Stimulated activated effector memory CD8-positive, alpha-beta T cell treated with anti-CD3 and anti-CD28 coated beads, Interleukin-12 subunit alpha, Interleukin-12 subunit beta, amount 100 ng/mL, for 72 hours (primary cell): ENCODE measurements at regions not wholly inside any gene's neighbourhood (a gene's known extent, or its start where the extent isn't known, plus 50 kb on each side); places are given as distances from the start of the nearest gene placed in this dataset.
A peak's percentile ranks its signal among the peaks of the same experiment; 100 is the strongest.

Experiments used
- ATAC-seq: fragments of 150-1000 bp; cut with Tn5 transposase; 2 replicates; pipeline ENCODE4 v1.10.0; 2021
- DNase-seq, 2 donors: peaks; one replicate each; pipeline ENCODE4 v3.0.0; 2021 to 2022; ENCODE audit warnings: low spot score in 2 of 2
- H3K27ac Mint-ChIP-seq: one replicate; pipeline ENCODE4 v1.8.0; 2022; ENCODE audit warnings: mild to moderate bottlenecking, mixed read lengths
- H3K36me3 Mint-ChIP-seq: one replicate; pipeline ENCODE4 v1.8.0; 2022; ENCODE audit warnings: mild to moderate bottlenecking, mixed read lengths
- H3K4me1 Mint-ChIP-seq: one replicate; pipeline ENCODE4 v1.8.0; 2022; ENCODE audit warnings: mixed read lengths
- H3K4me3 Mint-ChIP-seq: one replicate; pipeline ENCODE4 v1.8.0; 2022; ENCODE audit warnings: mild to moderate bottlenecking, mixed read lengths
- H3K9me3 Mint-ChIP-seq: one replicate; pipeline ENCODE4 v1.8.0; 2022; ENCODE audit warnings: mixed read lengths

- Mint-ChIP-seq H3K9me3 (no peaks in the 10 kb centered on the region), H3K4me3 (no peak overlapping the region), H3K27ac (no peak overlapping the region), H3K4me1 (peaks cover 10% of the 10 kb centered on the region), H3K36me3 (peaks cover 7% of the 10 kb centered on the region)
- DNase-seq (no peak), ATAC-seq (no peak)
Measured at GRCh38 chr2:121073320-121074210, 211.4 kb downstream of the TFCP2L1 start.

GRCh38 chr2:121074293-121074932 lies 210.6 kb downstream of the TFCP2L1 start:
- H3K36me3 Mint-ChIP-seq = peaks cover 7% of the 10 kb centered on the region
- peaks cover 10% of the 10 kb centered on the region for H3K4me1 Mint-ChIP-seq
- ATAC-seq = peak; percentile 2
- H3K9me3 Mint-ChIP-seq = no peaks in the 10 kb centered on the region
- peak overlapping the region; percentile 23 for H3K27ac Mint-ChIP-seq
- DNase-seq = no peak
- H3K4me3 Mint-ChIP-seq = no peak overlapping the region

- peaks cover 7% of the 10 kb centered on the region for H3K36me3 Mint-ChIP-seq
- peak overlapping the region; percentile 23 for H3K27ac Mint-ChIP-seq
- H3K4me3 Mint-ChIP-seq = no peak overlapping the region
- H3K9me3 Mint-ChIP-seq = no peaks in the 10 kb centered on the region
- ATAC-seq (peak; percentile 55), DNase-seq (no peak)
- H3K4me1 Mint-ChIP-seq = peaks cover 10% of the 10 kb centered on the region
Measured at GRCh38 chr2:121075006-121075551, 209.9 kb downstream of the TFCP2L1 start.

DNA sequence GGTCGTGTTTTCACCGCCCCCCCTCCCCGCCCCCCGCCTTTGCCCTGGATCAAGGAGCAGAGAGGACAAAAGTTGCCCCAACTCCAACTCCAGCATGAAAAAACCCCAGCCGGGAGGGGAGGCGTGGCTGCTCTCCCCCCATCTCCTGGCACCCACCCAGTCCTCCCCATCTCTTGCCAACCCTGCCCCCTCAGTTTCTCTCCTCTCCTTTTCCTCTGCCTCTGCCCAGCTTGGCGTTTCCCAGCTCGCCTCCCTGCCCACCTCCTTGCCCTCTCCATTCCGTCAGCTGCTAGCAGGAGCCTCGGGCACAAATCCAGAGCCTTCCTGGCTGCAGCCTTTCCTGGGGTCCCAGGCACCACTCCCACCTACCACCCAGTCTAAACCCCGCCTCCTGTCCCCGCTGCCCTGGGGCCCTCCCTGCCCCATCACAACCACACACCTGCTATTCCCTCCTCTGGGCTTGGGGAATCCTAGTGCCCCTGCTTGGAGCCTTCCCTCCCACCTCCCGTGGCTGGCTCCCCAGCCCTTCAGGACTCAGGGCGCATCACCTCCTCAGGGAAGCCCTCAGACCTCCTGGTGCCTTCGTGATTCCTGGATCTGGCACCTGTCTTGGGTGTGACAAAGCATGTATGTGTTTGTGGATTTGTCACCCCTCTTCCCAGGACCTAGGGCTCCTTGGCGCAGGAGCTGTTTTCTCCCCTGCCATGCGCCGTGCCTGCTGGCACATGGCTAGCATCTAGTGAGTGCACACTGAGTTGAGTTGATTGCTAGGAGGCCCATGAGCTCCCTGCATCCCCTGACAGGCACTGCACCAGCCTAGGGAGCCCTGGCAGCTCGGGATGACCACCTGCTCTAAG lies 209.1 kb downstream of the TFCP2L1 start:
- H3K27ac Mint-ChIP-seq = peak overlapping the region; percentile 23
- H3K36me3 Mint-ChIP-seq = peaks cover 7% of the 10 kb centered on the region

GRCh38 chr2:121076498-121076820 lies 208.5 kb downstream of the TFCP2L1 start:
- Mint-ChIP-seq H3K36me3 (peaks cover 7% of the 10 kb centered on the region), H3K4me3 (no peak overlapping the region), H3K9me3 (no peaks in the 10 kb centered on the region), H3K4me1 (peaks cover 10% of the 10 kb centered on the region), H3K27ac (no peak overlapping the region)
- no peak for ATAC-seq
- DNase-seq = no peak

More for the DNA sequence above, 209.1 kb downstream of the TFCP2L1 start:
- DNase-seq = no peak
- ATAC-seq = no peak
- Mint-ChIP-seq H3K4me1 (peaks cover 10% of the 10 kb centered on the region), H3K9me3 (no peaks in the 10 kb centered on the region), H3K4me3 (no peak overlapping the region)

DNA sequence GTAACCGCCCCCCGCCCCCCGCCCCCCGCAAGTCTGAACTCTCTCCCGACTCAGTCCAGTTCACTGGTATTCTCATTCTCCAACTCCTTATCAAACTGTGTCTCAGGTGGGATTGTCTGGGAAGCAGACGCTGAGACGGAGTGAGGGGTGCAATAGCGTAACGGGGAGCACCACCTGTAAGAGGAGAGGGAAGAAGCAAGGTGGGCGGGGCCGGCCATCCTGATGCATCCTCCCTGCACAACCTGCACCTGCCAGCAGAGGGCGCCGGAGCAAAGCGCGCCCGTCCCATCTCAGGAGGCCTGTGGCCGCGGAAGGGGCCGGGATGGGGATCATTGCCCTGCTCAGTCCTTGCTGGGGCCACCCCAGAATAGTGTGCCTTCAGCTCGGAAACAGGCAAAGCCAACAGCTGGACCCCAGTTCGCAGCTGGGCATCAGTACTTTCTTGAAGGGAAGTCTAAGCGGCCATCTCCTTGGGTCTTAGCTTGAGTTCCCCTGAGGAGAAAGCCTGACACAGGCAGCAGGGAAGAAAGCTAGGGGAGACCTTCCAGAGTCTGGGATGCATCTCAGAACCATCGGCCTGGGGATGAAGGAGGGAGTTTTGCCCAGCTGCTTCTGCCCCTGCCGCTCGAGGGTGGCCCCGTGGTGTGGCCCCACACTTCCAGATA lies 208.0 kb downstream of the TFCP2L1 start:
- H3K9me3 Mint-ChIP-seq = no peaks in the 10 kb centered on the region
- peak; percentile 33 for ATAC-seq

GRCh38 chr2:121078899-121079298 lies 206.1 kb downstream of the TFCP2L1 start:
- no peak for ATAC-seq
- H3K36me3 Mint-ChIP-seq = peaks cover 7% of the 10 kb centered on the region
- no peak for DNase-seq
- H3K27ac Mint-ChIP-seq = no peak overlapping the region
- H3K4me1 Mint-ChIP-seq = peaks cover 10% of the 10 kb centered on the region
- H3K4me3 Mint-ChIP-seq = no peak overlapping the region
- H3K9me3 Mint-ChIP-seq = no peaks in the 10 kb centered on the region

More for the DNA sequence above, 208.0 kb downstream of the TFCP2L1 start:
- Mint-ChIP-seq H3K27ac (no peak overlapping the region), H3K36me3 (peaks cover 7% of the 10 kb centered on the region), H3K4me3 (no peak overlapping the region), H3K4me1 (peaks cover 10% of the 10 kb centered on the region)
- peak; percentile 61 to 83 for DNase-seq

DNA sequence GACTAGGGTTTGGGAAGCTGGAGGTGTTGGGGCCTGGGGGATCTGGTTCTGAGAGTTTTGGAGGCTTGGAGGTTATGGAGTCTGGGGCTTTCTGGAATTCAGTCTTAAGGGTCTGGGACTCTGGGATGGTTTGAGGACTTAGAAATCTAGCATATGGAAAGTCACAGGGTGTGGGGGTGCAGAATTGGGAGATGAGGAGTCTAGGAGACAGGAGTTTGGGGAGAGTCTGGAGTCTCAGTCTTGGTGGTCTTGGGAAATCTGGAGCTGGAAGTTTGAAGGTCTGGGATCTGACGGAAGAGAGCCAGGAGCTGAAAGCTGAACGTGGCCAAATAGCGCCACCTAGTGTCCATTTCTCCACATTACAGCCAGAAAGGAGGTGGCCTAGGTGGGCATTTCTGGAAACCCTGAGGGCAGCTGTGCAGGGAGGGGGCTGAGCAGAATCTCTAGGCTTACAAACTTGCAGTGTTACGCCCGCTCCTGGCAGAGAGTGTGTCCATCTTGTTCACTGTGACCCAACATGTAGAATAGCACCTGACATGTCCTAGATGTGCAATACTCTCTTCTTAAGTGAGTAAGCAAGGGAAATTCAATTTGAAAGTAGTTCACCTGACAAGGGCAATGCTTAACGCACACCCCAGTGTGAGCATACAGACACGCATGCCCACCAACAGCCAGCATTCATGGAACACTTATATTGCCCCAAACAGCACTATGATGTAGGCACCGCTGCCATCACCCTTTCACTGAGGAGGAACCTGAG lies 204.8 kb downstream of the TFCP2L1 start:
- DNase-seq (peak; percentile 25 to 71), ATAC-seq (no peak)
- H3K36me3 Mint-ChIP-seq = peaks cover 7% of the 10 kb centered on the region
- H3K27ac Mint-ChIP-seq = no peak overlapping the region
- no peak overlapping the region for H3K4me3 Mint-ChIP-seq
- H3K9me3 Mint-ChIP-seq = no peaks in the 10 kb centered on the region
- H3K4me1 Mint-ChIP-seq = peaks cover 10% of the 10 kb centered on the region

DNA sequence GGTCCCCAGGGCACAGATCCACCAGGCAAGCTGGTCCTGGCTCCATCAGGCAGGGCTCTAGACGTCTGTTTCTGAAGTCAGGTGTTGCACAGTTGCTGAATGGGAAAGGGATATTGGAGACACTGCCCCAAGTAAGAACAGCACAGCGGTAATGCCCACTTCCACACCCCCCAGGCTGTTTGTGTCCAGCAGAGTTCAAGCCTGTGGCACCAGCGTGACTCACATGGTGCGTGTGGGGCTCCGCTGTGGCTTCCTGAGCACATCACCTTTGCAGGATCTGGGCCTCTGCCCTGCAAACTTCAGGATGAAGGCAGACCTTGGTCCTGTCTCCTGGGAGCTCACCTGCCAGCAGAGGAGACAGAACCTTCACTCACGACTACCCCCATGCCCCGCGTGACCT lies 203.3 kb downstream of the TFCP2L1 start:
- Mint-ChIP-seq H3K36me3 (no peaks in the 10 kb centered on the region), H3K4me3 (no peak overlapping the region), H3K9me3 (no peaks in the 10 kb centered on the region)

GRCh38 chr2:121082191-121082590 lies 202.8 kb downstream of the TFCP2L1 start:
- Mint-ChIP-seq H3K9me3 (no peaks in the 10 kb centered on the region), H3K4me3 (no peak overlapping the region), H3K27ac (no peak overlapping the region), H3K4me1 (no peaks in the 10 kb centered on the region), H3K36me3 (no peaks in the 10 kb centered on the region)
- no peak for ATAC-seq
- DNase-seq = no peak

More for the DNA sequence above, 203.3 kb downstream of the TFCP2L1 start:
- DNase-seq (no peak), ATAC-seq (no peak)
- Mint-ChIP-seq H3K27ac (no peak overlapping the region), H3K4me1 (no peaks in the 10 kb centered on the region)

DNA sequence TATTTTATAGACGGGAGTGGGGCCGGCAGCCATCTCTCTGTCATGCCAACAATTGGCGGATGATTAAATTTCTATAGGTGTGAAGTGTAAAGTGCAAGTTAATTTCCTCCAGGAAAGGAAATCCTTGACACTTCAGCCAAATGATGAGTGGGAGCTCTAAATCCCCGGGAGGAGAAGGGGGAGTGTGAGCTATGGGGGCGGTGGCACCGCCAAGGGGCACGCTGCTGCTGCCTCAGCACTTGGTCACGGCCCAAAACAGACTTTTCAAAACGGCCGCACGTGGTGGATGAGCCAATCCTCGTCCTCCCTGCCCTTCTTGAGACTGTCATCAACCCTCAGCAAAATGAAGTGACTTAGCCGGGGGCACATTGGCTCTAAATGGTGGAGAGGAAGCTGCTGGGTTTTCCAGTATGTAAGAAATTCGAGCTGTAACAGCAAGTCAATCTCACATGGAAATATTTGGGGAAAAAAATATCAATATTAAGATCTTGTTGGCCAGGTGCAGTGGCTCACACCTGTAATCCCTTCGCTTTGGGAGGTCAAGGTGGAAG lies 200.8 kb downstream of the TFCP2L1 start:
- H3K36me3 Mint-ChIP-seq = no peaks in the 10 kb centered on the region
- H3K4me3 Mint-ChIP-seq = no peak overlapping the region
- H3K27ac Mint-ChIP-seq = no peak overlapping the region
- no peaks in the 10 kb centered on the region for H3K9me3 Mint-ChIP-seq
- no peak for DNase-seq
- ATAC-seq = no peak
- H3K4me1 Mint-ChIP-seq = no peaks in the 10 kb centered on the region

DNA sequence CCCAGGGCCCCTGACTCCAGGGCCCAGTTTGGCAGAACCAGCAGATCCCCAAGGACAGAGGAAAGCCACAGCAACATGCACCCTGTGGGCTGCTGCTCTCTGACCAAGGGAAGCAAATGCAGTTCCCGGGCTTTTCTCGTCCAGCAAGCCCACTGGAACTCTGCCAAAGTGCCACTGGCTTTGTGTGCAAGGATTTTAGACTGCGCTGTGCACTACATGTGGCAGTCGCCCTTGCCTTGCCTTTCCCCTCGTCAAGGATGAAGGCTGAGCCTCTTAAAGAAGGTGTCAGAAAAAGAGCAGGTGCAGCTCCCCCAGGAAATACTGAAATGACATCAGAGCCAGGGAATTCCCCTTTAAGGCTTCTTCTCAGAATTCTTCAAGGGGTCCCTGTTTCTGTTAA lies 199.2 kb downstream of the TFCP2L1 start:
- Mint-ChIP-seq H3K27ac (no peak overlapping the region), H3K4me1 (no peaks in the 10 kb centered on the region), H3K9me3 (no peaks in the 10 kb centered on the region), H3K36me3 (no peaks in the 10 kb centered on the region), H3K4me3 (no peak overlapping the region)
- no peak for DNase-seq
- ATAC-seq = no peak

- Mint-ChIP-seq H3K36me3 (no peaks in the 10 kb centered on the region), H3K27ac (no peak overlapping the region), H3K9me3 (no peaks in the 10 kb centered on the region), H3K4me1 (no peaks in the 10 kb centered on the region), H3K4me3 (no peak overlapping the region)
- no peak for ATAC-seq
- DNase-seq = no peak
Measured at GRCh38 chr2:121086450-121086849, 198.6 kb downstream of the TFCP2L1 start.

- peak; percentile 23 for ATAC-seq
- H3K36me3 Mint-ChIP-seq = no peaks in the 10 kb centered on the region
- DNase-seq = no peak
- no peak overlapping the region for H3K27ac Mint-ChIP-seq
- H3K4me1 Mint-ChIP-seq = no peaks in the 10 kb centered on the region
- no peak overlapping the region for H3K4me3 Mint-ChIP-seq
- H3K9me3 Mint-ChIP-seq = no peaks in the 10 kb centered on the region
Measured at GRCh38 chr2:121087117-121087516, 197.9 kb downstream of the TFCP2L1 start.
